GM12878 (cell line): ENCODE measurements at regions not wholly inside any gene's neighbourhood (a gene's known extent, or its start where the extent isn't known, plus 50 kb on each side); places are given as distances from the start of the nearest gene placed in this dataset.

Experiments used
- ATAC-seq: fragments of 200-7000 bp; cut with Tn5 transposase; 3 replicates; pipeline ENCODE4 v1.9.1; 2020; ENCODE audit warnings: mild to moderate bottlenecking, moderate library complexity
- BruUV-seq: library from RNA; stranded (reverse); fragments of 400-500 nt; replicated peaks from 2 replicates; lab custom pipeline; 2021; lab: Mats Ljungman, UMichigan
- CTCF ChIA-PET: fragments of 300-600 bp; sonication (Branson Sonifier 250); formaldehyde crosslinking; extraction: SDS; loops from one replicate; lab custom pipeline; 2021; ENCODE audit warnings: inconsistent platforms; lab: Yijun Ruan, JAX
- POLR2A ChIA-PET: fragments of 350-600 bp; formaldehyde crosslinking; extraction: SDS; loops from one replicate; lab custom pipeline; 2021; ENCODE audit warnings: inconsistent platforms; lab: Charles Lee
- RAD21 ChIA-PET: fragments of 300-600 bp; sonication (Branson Sonifier 250); formaldehyde crosslinking; loops from one replicate; lab custom pipeline; 2023; ENCODE audit warnings: antibody characterized with exemption; ENCODE audit not compliant: unreplicated experiment; lab: Charles Lee
- SMC1A ChIA-PET: fragments of 300-600 bp; sonication (Branson Sonifier 250); formaldehyde crosslinking; loops from one replicate; lab custom pipeline; 2023; ENCODE audit not compliant: unreplicated experiment, uncharacterized antibody; lab: Charles Lee
- DNase-seq: peaks from one replicate; pipeline ENCODE4 v3.0.0-alpha.2; 2011; ENCODE audit warnings: low read depth, low spot score
- FAIRE-seq: peaks from 3 replicates; lab custom pipeline; 2011; peaks lifted over from hg19 to GRCh38; lab: Jason Lieb, UNC
- H2AFZ ChIP-seq: 2 replicates; pipeline ENCODE4 v1.6.0; 2011; ENCODE audit warnings: low read depth, low read length, control low read depth; ENCODE audit not compliant: control insufficient read depth
- H3K27ac ChIP-seq: 2 replicates; pipeline ENCODE4 v1.5.1; 2011; ENCODE audit warnings: control low read depth; ENCODE audit not compliant: control insufficient read depth, insufficient read depth
- H3K27me3 ChIP-seq, 2 experiments: replicated peaks in 1 of 2; 2 replicates each; pipeline versions ENCODE4 v1.6.0 to v1.6.1; 2011; ENCODE audit warnings: low read length in 1 of 2; ENCODE audit not compliant: control insufficient read depth in 2 of 2, insufficient read depth in 2 of 2
- H3K36me3 ChIP-seq, 2 experiments: 2 replicates each; pipeline ENCODE4 v1.5.1; 2011; ENCODE audit warnings: low read length in 1 of 2; ENCODE audit not compliant: control insufficient read depth in 2 of 2, insufficient read depth in 2 of 2
- H3K4me1 ChIP-seq: 2 replicates; pipeline ENCODE4 v1.6.1; 2011; ENCODE audit warnings: mild to moderate bottlenecking, low read length, moderate library complexity, mixed read lengths; ENCODE audit not compliant: control insufficient read depth, insufficient read depth
- H3K4me2 ChIP-seq: 2 replicates; pipeline ENCODE4 v1.6.0; 2011; ENCODE audit warnings: control low read depth; ENCODE audit not compliant: control insufficient read depth, insufficient read depth
- H3K4me3 ChIP-seq: fragments of 200-600 bp; sonication (generic); 2 replicates; pipeline ENCODE4 v1.5.1; 2016
- H3K79me2 ChIP-seq: 2 replicates; pipeline ENCODE4 v1.6.0; 2011; ENCODE audit warnings: low read length; ENCODE audit not compliant: control insufficient read depth, insufficient read depth
- H3K9ac ChIP-seq: 2 replicates; pipeline ENCODE4 v1.8.0; 2011; ENCODE audit warnings: low read length, control low read depth, mixed read lengths; ENCODE audit not compliant: control insufficient read depth, insufficient read depth
- H3K9me3 ChIP-seq: replicated peaks from 3 replicates; pipeline ENCODE4 v1.5.1; 2011; ENCODE audit warnings: mild to moderate bottlenecking, low read length; ENCODE audit not compliant: control insufficient read depth, insufficient read depth
- H4K20me1 ChIP-seq: 2 replicates; pipeline ENCODE4 v1.6.0; 2011; ENCODE audit not compliant: control insufficient read depth, insufficient read depth
- ATF2 ChIP-seq: IDR thresholded peaks from 2 replicates; pipeline ENCODE4 v1.6.1; 2012; ENCODE audit warnings: low read length, inconsistent platforms
- KDM1A ChIP-seq: fragments of 200-600 bp; sonication (generic); IDR thresholded peaks from 2 replicates; pipeline ENCODE4 v1.6.1; 2016; ENCODE audit warnings: borderline replicate concordance
- NFYA ChIP-seq: IDR thresholded peaks from 2 replicates; pipeline ENCODE4 v1.6.1; 2011; ENCODE audit warnings: low read depth, mild to moderate bottlenecking, low read length, improper control_type of control experiment, borderline replicate concordance
- PAX5 ChIP-seq: IDR thresholded peaks from 2 replicates; pipeline ENCODE4 v1.6.1; 2011; ENCODE audit warnings: low read depth, low read length, borderline replicate concordance
- RBBP5 ChIP-seq: fragments of 200-600 bp; sonication (generic); conservative IDR thresholded peaks from 2 replicates; pipeline ENCODE4 v1.6.1; 2016
- ZBTB40 ChIP-seq: fragments of 450-650 bp; IDR thresholded peaks from 2 replicates; pipeline ENCODE4 v1.6.1; 2016; ENCODE audit warnings: mild to moderate bottlenecking, moderate library complexity, borderline replicate concordance
- WGBS: methylation state at CpG from one replicate; pipeline ENCODE4 v1.1.6; 2016; ENCODE audit warnings: low lambda C conversion rate; ENCODE audit not compliant: insufficient replicate concordance, insufficient coverage; ENCODE audit errors: missing lambda C conversion rate; 5-methylcytosine and 5-hydroxymethylcytosine counted together
- in situ Hi-C: fragments of 300-500 bp; cut with MboI; formaldehyde crosslinking; loops from 9 replicates; pipeline ENCODE4 v1.14.3; 2018; ENCODE audit warnings: mixed read lengths
- intact Hi-C: fragments of 100-400 bp; cut with micrococcal nuclease; formaldehyde crosslinking; loops from one replicate; pipeline ENCODE4 v1.14.2; 2022; ENCODE audit not compliant: unreplicated experiment

- Histone ChIP-seq H4K20me1 (no peaks in the 10 kb centered on the region), H3K4me2 (no peak overlapping the region), H3K4me1 (no peaks in the 10 kb centered on the region), H3K27ac (no peak overlapping the region), H3K9me3 (no peaks in the 10 kb centered on the region), H3K36me3 (no peaks in the 10 kb centered on the region), H3K27me3 (no peaks in the 10 kb centered on the region), H2AFZ (no peak overlapping the region), H3K4me3 (no peak overlapping the region), H3K9ac (no peak overlapping the region)
- in situ Hi-C loops (no loop called here), intact Hi-C loops (no loop called here)
- ATAC-seq (no peak), FAIRE-seq (no peak)
- SMC1A ChIA-PET = interaction anchor here (0.7 to 1.9 kb wide), 10 partner anchors 9 to 104 kb away, joined by 3 to 7 read pairs (median 4); no protein-coding TSS in a partner anchor
- RAD21 ChIA-PET = no interaction called here
- POLR2A ChIA-PET = interaction anchor here (1.0 kb wide), 1 partner anchor 9 kb away, joined by 3 read pairs; no protein-coding TSS in a partner anchor
- BruUV-seq = no TSS peak
- WGBS = 0% methylated on average over 1 of the region's 1 CpG
- CTCF ChIA-PET = interaction anchor here (0.6 to 1.3 kb wide), 2 partner anchors 9 to 59 kb away, joined by 3 to 6 read pairs; no protein-coding TSS in a partner anchor
- TF ChIP-seq KDM1A = no peak
- TF ChIP-seq, all 136 proteins: peak for 0
- no peaks in the 10 kb centered on the region for H3K79me2 ChIP-seq
- no peak for DNase-seq
Measured at GRCh38 chr12:16726879-16727278, 120.9 kb upstream of the LMO3 start.

- Histone ChIP-seq H3K9me3 (no peaks in the 10 kb centered on the region), H3K9ac (no peak overlapping the region), H3K27ac (no peak overlapping the region), H3K79me2 (no peaks in the 10 kb centered on the region), H3K4me3 (no peak overlapping the region), H3K4me2 (no peak overlapping the region), H2AFZ (no peak overlapping the region), H3K27me3 (no peaks in the 10 kb centered on the region), H3K4me1 (no peaks in the 10 kb centered on the region), H3K36me3 (no peaks in the 10 kb centered on the region), H4K20me1 (no peaks in the 10 kb centered on the region)
- no peak for DNase-seq
- intact Hi-C loops (no loop called here), in situ Hi-C loops (no loop called here)
- 0% methylated on average over 2 of the region's 2 CpGs for WGBS
- RAD21 ChIA-PET = no interaction called here
- no peak for FAIRE-seq
- CTCF ChIA-PET = interaction anchor here (1.5 kb wide), 1 partner anchor 9 kb away, joined by 4 read pairs; no protein-coding TSS in a partner anchor
- SMC1A ChIA-PET = interaction anchor here (0.6 to 1.3 kb wide), 7 partner anchors 10 to 112 kb away, joined by 3 to 5 read pairs (median 4); no protein-coding TSS in a partner anchor
- POLR2A ChIA-PET = interaction anchor here (0.6 kb wide), 1 partner anchor 13 kb away, joined by 3 read pairs; no protein-coding TSS in a partner anchor
- BruUV-seq = no TSS peak
- no peak for ATAC-seq
- TF ChIP-seq PAX5 (no peak), RBBP5 (no peak), NFYA (no peak), ATF2 (no peak), ZBTB40 (no peak)
Measured at GRCh38 chr12:16719713-16720416, 113.9 kb upstream of the LMO3 start.
